ENCODE measurements at regions not wholly inside any gene's neighbourhood (a gene's known extent, or its start where the extent isn't known, plus 50 kb on each side); places are given as distances from the start of the nearest gene placed in this dataset.

DNA sequence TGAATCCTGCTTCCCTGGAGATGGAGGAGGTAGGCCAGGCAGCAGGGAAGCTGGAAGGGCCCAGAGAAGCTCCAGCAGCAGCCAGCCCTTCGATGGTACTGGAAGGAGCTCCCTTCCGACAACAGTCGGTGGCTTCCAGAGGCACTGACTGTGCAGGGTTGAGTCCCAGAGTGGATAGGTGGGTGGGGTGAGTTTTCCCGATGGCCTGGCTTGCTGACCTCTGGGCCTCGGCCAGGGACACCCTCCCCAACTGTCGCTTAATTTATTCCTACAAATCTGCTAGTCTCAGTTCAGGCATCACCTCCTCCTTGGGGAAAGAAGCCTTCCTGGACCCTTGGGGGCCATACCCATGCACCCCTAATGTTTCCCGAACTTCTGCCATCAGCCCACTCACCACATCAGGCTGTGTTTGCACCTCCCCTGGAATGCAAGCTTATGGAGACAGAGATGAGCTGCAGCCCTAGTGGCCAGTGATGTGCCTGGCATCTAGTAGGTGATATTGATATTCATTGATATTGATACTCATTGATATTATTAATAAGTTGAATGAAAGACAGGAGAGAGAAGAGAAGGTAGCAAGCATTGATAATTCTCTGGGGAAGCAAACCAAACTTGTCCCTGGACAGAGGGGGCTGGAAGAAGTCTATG lies 104.6 kb upstream of the BOD1 start:
- 45% methylated on average over 7 of the region's 7 CpGs for WGBS (ENCODE audit: insufficient coverage, low coverage, missing lambda C conversion rate)
- no peaks in the 10 kb centered on the region for H3K9me3 ChIP-seq (replicated peaks; ENCODE audit: control insufficient read depth, insufficient read depth, low read depth, low read length)
- H3K9ac ChIP-seq (ENCODE audit: insufficient read depth in 1 of 2, low read depth in 2 of 2, low read length in 2 of 2): peak overlapping the region in 1 of 2 experiments; percentile 50; a peak in 1 of 4 replicates
- no peaks in the 10 kb centered on the region for H3K9me1 ChIP-seq (ENCODE audit: control insufficient read depth, insufficient read depth, low read length)
- H3K79me2 ChIP-seq (ENCODE audit: control insufficient read depth, insufficient read depth, low read length): no peaks in the 10 kb centered on the region
- H4K20me1 ChIP-seq (replicated peaks; ENCODE audit: control insufficient read depth, insufficient read depth, low read length): no peaks in the 10 kb centered on the region
- intact Hi-C loops (cut with micrococcal nuclease): no loop called here
- no peaks in the 10 kb centered on the region for H3K27me3 ChIP-seq (ENCODE audit: control insufficient read depth in 2 of 2, insufficient read depth in 2 of 2, low read length in 2 of 2)
- H3K4me2 ChIP-seq (ENCODE audit: insufficient read depth, low read length): no peak overlapping the region
- no peak overlapping the region for H3K27ac ChIP-seq (ENCODE audit: extremely low read depth, low read depth, low read length)
- DNase-seq (ENCODE audit: extremely low read depth in 1 of 4, low spot score in 3 of 4) (no peak), ATAC-seq (no peak), FAIRE-seq (no peak)
- no peak overlapping the region for H2AFZ ChIP-seq (ENCODE audit: low read depth, low read length)
- TF ChIP-seq, protein P1, sequence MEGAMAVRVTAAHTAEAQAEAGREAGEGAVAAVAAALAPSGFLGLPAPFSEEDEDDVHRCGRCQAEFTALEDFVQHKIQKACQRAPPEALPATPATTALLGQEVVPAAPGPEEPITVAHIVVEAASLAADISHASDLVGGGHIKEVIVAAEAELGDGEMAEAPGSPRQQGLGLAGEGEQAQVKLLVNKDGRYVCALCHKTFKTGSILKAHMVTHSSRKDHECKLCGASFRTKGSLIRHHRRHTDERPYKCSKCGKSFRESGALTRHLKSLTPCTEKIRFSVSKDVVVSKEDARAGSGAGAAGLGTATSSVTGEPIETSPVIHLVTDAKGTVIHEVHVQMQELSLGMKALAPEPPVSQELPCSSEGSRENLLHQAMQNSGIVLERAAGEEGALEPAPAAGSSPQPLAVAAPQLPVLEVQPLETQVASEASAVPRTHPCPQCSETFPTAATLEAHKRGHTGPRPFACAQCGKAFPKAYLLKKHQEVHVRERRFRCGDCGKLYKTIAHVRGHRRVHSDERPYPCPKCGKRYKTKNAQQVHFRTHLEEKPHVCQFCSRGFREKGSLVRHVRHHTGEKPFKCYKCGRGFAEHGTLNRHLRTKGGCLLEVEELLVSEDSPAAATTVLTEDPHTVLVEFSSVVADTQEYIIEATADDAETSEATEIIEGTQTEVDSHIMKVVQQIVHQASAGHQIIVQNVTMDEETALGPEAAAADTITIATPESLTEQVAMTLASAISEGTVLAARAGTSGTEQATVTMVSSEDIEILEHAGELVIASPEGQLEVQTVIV (CRISPR knock-in tag; IDR thresholded peaks at IDR 0.05; ENCODE audit: borderline replicate concordance): no peak
- no TSS peak for BruUV-seq (replicated peaks)
- ChIA-PET POLR2A (interaction anchor here (0.9 kb wide), 1 partner anchor 9 kb away, joined by 3 read pairs; no protein-coding TSS in a partner anchor), CTCF (ENCODE audit: low intra/inter-chr PET ratio) (no interaction called here)
- H3K36me3 ChIP-seq (ENCODE audit: control insufficient read depth, insufficient read depth, low read length): no peaks in the 10 kb centered on the region
- H3K4me3 ChIP-seq: no peak overlapping the region
- peaks cover 0 to 3% of the 10 kb centered on the region in 2 experiments; a peak in 2 of 5 replicates for H3K4me1 ChIP-seq (replicated peaks in 1 of 2; ENCODE audit: control insufficient read depth in 2 of 2, insufficient read depth in 2 of 2, low read length in 2 of 2)
- in situ Hi-C loops (cut with MboI): no loop called here

Data from K562 (cell line).